Tibial artery (tissue), 4 donors: ENCODE measurements at regions not wholly inside any gene's neighbourhood (a gene's known extent, or its start where the extent isn't known, plus 50 kb on each side); places are given as distances from the start of the nearest gene placed in this dataset.

Source experiments
- DNase-seq, 2 donors: peaks; one replicate each; pipeline ENCODE4 v3.0.0-alpha.2; 2019
- H3K27ac ChIP-seq, 2 donors: fragments of 200-600 bp; sonication (generic) in 1 of 2; 1 replicate in 1 of 2; 2 replicates in 1 of 2; pipeline ENCODE4 v1.5.1; 2018 to 2019; ENCODE audit warnings: mild to moderate bottlenecking in 1 of 2
- H3K27me3 ChIP-seq, 2 donors: fragments of 200-600 bp; sonication (generic) in 1 of 2; one replicate each; pipeline versions ENCODE4 v1.5.1 to v1.6.0; 2016 to 2019
- H3K36me3 ChIP-seq, 3 donors: fragments of 200-600 bp; sonication (generic) in 2 of 3; one replicate each; pipeline ENCODE4 v1.5.1; 2016 to 2019; ENCODE audit warnings: mild to moderate bottlenecking in 2 of 3
- H3K4me1 ChIP-seq, 4 donors: fragments of 200-600 bp; sonication (generic) in 2 of 4; 1 replicate in 3 of 4; 2 replicates in 1 of 4; pipeline ENCODE4 v1.5.1; 2016 to 2019
- H3K4me3 ChIP-seq, 2 donors: fragments of 200-600 bp; sonication (generic) in 1 of 2; 1 replicate in 1 of 2; 2 replicates in 1 of 2; pipeline ENCODE4 v1.5.1; 2018 to 2019; ENCODE audit warnings: mild to moderate bottlenecking in 2 of 2
- H3K9me3 ChIP-seq, 3 donors: fragments of 200-600 bp; sonication (generic) in 1 of 3; one replicate each; pipeline ENCODE4 v1.5.1; 2016 to 2019
- intact Hi-C: fragments of 100-400 bp; cut with DNase I; formaldehyde crosslinking; loops from one replicate; pipeline ENCODE4 v1.15.0; 2023; ENCODE audit warnings: low total_unique reads
- TF ChIP-seq, protein P1 (sequence below), 2 experiments: fragments of 200-600 bp in 1 of 2; fragments of 450-650 bp in 1 of 2; IDR thresholded peaks; one replicate each; pipeline ENCODE4 v1.5.1; 2017 to 2019; ENCODE audit warnings: antibody characterized with exemption in 2 of 2, mild to moderate bottlenecking in 1 of 2, moderate library complexity in 1 of 2

DNA sequence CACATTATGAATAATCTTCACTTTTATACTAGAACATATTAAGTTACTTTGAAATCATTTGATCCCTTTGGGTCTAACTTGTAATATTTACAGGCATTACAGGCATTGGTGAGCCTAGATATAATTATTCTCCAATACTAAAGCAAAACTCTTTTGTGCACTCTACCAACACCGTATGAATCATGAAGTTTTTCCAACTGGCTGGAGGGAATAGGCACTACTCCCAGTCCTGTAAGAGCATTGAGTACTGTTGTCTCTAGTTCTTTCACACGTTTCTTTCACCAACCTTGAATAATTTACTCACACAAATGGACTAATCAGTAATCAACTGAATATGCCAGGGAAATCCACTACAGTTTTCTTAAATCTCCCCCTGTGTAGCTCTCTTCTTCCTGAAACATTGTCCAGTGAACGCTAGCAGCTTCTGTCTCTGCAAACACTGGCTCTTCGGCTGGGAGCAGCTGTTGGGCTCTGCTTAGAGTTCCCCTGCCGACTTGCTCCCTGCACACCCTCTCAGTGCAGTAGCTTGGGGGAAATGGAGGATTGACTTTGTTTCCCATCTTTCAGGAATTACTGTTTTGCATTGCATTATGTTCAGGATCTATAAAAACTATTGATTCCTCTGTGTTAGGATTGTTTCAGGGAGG is 476.7 kb downstream of the RFC3 start:
- intact Hi-C loops: loop anchor here (1.0 kb wide), 1 partner anchor 12 kb away; no protein-coding TSS in a partner anchor
- Histone ChIP-seq H3K4me1 (no peaks in the 10 kb centered on the region), H3K27ac (no peak overlapping the region), H3K9me3 (no peaks in the 10 kb centered on the region), H3K36me3 (no peaks in the 10 kb centered on the region), H3K27me3 (no peaks in the 10 kb centered on the region), H3K4me3 (peak overlapping the region in 1 of 2 donors; percentile 12)
- TF ChIP-seq, protein P1, sequence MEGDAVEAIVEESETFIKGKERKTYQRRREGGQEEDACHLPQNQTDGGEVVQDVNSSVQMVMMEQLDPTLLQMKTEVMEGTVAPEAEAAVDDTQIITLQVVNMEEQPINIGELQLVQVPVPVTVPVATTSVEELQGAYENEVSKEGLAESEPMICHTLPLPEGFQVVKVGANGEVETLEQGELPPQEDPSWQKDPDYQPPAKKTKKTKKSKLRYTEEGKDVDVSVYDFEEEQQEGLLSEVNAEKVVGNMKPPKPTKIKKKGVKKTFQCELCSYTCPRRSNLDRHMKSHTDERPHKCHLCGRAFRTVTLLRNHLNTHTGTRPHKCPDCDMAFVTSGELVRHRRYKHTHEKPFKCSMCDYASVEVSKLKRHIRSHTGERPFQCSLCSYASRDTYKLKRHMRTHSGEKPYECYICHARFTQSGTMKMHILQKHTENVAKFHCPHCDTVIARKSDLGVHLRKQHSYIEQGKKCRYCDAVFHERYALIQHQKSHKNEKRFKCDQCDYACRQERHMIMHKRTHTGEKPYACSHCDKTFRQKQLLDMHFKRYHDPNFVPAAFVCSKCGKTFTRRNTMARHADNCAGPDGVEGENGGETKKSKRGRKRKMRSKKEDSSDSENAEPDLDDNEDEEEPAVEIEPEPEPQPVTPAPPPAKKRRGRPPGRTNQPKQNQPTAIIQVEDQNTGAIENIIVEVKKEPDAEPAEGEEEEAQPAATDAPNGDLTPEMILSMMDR (IDR thresholded peaks at IDR 0.05): no peak
- DNase-seq: no peak

DNA sequence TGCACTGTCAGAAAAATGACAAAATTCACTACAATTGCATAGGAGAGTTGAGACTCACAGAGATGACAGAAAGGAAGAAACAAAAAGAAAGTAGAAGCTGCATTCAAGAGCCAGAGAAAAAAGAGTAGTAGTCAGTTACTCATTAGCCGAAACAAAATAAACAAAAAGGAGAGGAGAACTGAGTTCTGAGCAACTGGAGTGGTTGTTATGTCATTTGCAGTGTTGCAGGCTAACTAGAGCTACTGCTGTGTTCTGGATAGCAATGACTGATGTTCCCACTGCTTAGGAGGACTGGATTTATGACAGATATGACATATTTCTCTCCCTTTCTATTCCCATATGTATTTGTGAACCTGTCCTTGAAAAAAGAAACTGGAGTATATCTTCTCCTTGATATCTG is 482.6 kb downstream of the RFC3 start:
- intact Hi-C loops: no loop called here
- H3K27ac ChIP-seq: no peak overlapping the region
- no peak for DNase-seq
- H3K9me3 ChIP-seq: peaks cover 3 to 12% (median 8%) of the 10 kb centered on the region in 3 donors
- TF ChIP-seq, protein P1 (IDR thresholded peaks at IDR 0.05): no peak
- H3K4me3 ChIP-seq: no peak overlapping the region
- H3K36me3 ChIP-seq: no peaks in the 10 kb centered on the region
- peaks cover 0 to 12% (median 4%) of the 10 kb centered on the region in 4 donors for H3K4me1 ChIP-seq
- H3K27me3 ChIP-seq: no peaks in the 10 kb centered on the region

DNA sequence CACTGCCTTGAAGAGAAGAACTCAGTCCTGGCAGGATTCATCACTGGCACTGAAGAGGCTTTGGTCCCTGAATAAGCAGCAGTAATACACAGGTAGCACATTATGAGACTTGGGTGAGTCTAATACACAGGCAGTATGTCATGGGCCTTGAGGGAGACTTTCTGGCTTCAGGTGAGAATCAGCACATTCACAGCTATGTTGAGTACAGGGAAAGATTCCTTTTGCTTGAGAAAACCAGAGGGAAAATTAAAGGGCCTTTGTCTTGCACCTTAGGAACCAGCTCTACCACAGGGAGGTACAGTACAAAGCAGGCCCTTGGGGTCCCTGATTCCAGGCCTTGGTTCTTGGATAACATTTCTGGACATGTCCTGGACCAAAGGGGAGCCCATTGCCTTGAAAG is 484.6 kb downstream of the RFC3 start:
- Histone ChIP-seq H3K36me3 (no peaks in the 10 kb centered on the region), H3K27ac (no peak overlapping the region), H3K4me1 (peaks cover 0 to 12% (median 4%) of the 10 kb centered on the region in 4 donors), H3K4me3 (no peak overlapping the region), H3K9me3 (peaks cover 3 to 12% (median 8%) of the 10 kb centered on the region in 3 donors), H3K27me3 (no peaks in the 10 kb centered on the region)
- TF ChIP-seq, protein P1 (IDR thresholded peaks at IDR 0.05): no peak
- intact Hi-C loops: no loop called here
- no peak for DNase-seq

DNA sequence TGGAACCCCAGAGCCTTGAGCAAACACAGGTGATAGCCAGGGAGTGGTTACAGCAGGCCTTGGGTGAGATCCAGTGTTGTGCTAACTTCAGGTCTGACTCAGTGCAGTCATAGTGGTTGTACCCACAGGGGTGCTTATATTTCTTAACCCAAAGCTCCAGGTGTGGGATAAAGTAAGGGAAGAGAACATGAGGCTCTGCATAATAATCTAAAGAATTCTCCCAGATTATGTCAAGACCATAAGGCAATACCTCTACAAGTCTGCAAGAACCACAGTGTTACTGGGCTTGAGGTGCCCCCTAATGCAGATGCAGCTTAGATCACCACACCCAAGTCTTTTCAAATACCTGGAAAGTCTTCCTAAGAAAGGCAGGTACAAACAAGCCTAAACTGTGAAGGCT is 485.4 kb downstream of the RFC3 start:
- TF ChIP-seq, protein P1 (IDR thresholded peaks at IDR 0.05): no peak

DNA sequence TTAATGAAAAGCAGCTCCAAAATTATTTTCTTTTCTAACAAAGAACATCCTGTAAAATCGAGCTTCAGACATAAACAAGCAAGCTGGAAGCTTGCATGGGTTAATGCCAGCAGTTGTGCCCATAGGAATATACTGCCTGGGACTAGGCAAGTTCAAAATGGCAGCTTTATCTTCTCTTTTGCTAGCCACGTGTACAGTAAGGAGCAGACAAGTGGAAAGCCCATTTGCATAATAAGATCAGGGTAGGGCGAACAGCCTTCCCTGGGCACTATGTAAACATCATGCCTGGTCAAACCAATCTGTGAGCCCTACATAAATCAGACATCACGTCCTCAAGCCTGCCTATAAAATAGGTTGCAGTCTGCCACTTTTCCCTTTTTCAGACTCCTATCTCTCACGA is 489.7 kb downstream of the RFC3 start:
- TF ChIP-seq, protein P1 (IDR thresholded peaks at IDR 0.05): no peak
- H3K4me3 ChIP-seq: no peak overlapping the region

More for the DNA sequence above, 485.4 kb downstream of the RFC3 start:
- Histone ChIP-seq H3K36me3 (no peaks in the 10 kb centered on the region), H3K27ac (no peak overlapping the region), H3K27me3 (no peaks in the 10 kb centered on the region), H3K4me3 (no peak overlapping the region), H3K9me3 (peaks cover 3 to 12% (median 8%) of the 10 kb centered on the region in 3 donors), H3K4me1 (peaks cover 0 to 12% (median 4%) of the 10 kb centered on the region in 4 donors)
- intact Hi-C loops: no loop called here
- no peak for DNase-seq

More for the DNA sequence above, 489.7 kb downstream of the RFC3 start:
- Histone ChIP-seq H3K36me3 (no peaks in the 10 kb centered on the region), H3K9me3 (peaks cover 3 to 12% (median 8%) of the 10 kb centered on the region in 3 donors), H3K27me3 (no peaks in the 10 kb centered on the region), H3K4me1 (no peaks in the 10 kb centered on the region), H3K27ac (no peak overlapping the region)
- intact Hi-C loops: no loop called here
- DNase-seq: no peak
